HG02623 (cell line): ENCODE measurements at regions not wholly inside any gene's neighbourhood (a gene's known extent, or its start where the extent isn't known, plus 50 kb on each side); places are given as distances from the start of the nearest gene placed in this dataset.
"Not testable (repeated sequence)": the region's sequence is repeated elsewhere in the genome, so short reads cannot be mapped to it uniquely, and the experiment has no call there.

Source experiments
- ATAC-seq: cut with Tn5 transposase; IDR thresholded peaks from one replicate; pipeline ENCODE4 v1.9.1; 2021; ENCODE audit warnings: moderate library complexity; ENCODE audit not compliant: unreplicated experiment

DNA sequence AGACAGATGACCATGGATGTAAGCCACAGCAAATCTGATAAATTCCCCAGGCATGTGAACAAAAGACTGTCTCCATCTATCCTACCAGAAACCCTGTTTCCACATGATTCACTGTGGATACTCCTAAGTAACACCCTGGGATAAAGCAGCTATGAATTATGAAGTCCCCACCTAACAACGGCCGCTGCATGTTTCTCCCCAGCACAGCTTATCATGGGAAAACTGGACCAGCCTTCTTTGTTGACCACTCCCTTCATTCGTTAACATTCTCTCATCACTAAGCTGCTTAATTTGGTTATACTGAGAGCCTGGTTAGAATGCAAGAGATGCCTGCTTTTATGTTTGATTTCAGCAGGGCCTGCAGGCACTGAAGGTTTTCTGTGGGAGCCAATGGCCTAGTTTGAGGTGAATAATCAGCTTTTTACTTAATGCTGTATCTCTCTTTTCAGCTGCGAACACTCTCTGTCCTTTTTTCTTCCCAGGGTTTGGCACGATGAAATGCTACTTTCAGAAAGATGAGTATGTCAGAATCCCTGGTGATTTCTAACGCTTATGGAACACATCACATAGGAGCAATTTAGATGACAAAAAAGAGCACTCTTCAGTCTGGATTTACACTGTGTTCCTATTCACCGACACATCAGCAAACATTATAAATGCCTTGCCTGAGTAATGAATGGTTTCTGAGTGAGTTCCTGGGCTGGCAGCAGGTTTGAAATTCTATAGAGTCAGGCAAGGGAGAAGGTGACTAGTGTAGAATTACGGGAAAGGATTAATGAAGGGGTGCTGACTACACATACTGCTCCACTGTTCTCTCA lies 318.4 kb upstream of the ZNF608 start:
- ATAC-seq: no peak

GRCh38 chr5:125065741-125066140 lies 319.3 kb upstream of the ZNF608 start:
- ATAC-seq: no peak

DNA sequence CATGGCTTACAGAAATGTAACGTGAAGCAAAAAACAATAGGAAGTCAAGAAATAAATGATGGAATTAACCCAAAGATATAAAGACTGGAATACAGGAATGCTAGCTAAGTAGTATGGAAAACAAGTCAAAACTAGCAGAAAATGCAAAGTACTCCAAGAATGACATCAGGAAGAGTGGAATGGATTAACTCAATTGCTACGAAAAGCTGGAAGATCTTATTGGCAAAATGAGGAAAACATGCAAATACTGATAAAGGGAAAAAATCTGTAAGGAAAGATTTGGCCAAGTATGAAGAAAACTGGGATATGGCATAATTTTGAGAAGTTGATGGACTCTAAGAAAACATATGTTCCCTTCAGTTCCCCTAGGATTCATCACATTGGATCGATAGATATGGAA lies 324.5 kb upstream of the ZNF608 start:
- ATAC-seq: no peak

- no peak for ATAC-seq
Measured at GRCh38 chr5:125073090-125073489, 326.7 kb upstream of the ZNF608 start.

- no peak for ATAC-seq
Measured at GRCh38 chr5:125075567-125075966, 329.1 kb upstream of the ZNF608 start.

DNA sequence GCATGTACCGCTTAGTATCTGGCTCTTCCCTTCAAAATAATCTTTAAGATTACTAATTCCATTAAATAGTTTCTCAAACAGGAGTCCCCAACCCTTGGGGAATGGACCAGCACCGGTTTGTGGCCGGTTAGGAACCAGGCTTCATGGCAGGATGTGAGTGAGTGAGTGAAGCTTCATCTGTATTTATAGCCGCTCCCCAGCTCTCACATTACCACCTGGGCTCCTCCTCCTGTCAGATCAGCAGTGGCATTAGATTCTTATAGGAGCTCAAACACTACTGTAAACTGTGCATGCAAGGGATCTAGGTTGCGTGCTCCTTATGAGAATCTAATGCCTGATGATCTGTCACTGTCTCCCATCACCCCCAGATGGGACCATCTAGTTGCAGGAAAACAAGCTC lies 332.6 kb upstream of the ZNF608 start:
- not testable (repeated sequence) for ATAC-seq

- no peak for ATAC-seq
Measured at GRCh38 chr5:125081101-125081500, 334.7 kb upstream of the ZNF608 start.

GRCh38 chr5:125083981-125084380 lies 337.5 kb upstream of the ZNF608 start:
- ATAC-seq: no peak

DNA sequence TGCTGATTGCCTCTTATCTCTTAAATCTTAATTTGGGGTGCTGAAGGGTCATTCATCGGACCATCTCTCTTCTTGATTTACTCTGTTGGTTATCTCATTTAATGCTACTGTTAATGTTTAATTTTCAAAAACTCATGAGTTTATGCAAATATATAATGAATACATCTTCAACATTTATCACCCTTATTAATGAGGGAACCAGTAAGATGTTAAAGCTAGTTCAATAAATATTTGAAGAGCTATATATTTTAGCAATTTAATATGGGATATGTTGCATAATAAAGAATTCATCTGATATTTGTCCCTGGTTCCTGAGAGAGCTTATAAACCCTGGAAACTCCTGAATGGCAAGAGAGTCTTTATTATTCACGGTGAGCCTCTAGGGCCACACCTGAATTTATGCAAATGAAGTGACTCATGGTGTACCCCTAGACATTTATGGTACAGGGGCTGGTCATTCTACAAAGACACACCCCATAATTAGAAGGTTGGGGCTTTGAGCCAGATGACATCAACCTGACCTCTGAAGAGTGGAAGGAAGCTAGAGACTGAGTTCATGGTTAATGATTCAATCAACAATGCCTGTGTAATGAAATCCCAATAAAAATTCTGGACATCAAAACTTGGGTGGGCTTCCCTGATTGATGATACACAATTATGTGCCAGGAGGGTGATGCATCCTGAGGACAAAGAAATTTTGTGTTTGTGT lies 339.5 kb upstream of the ZNF608 start:
- no peak for ATAC-seq

- no peak for ATAC-seq
Measured at GRCh38 chr5:125088522-125089105, 342.2 kb upstream of the ZNF608 start.

GRCh38 chr5:125092138-125092537 lies 345.7 kb upstream of the ZNF608 start:
- not testable (repeated sequence) for ATAC-seq

- ATAC-seq: no peak
Measured at GRCh38 chr5:125093776-125094175, 347.3 kb upstream of the ZNF608 start.

DNA sequence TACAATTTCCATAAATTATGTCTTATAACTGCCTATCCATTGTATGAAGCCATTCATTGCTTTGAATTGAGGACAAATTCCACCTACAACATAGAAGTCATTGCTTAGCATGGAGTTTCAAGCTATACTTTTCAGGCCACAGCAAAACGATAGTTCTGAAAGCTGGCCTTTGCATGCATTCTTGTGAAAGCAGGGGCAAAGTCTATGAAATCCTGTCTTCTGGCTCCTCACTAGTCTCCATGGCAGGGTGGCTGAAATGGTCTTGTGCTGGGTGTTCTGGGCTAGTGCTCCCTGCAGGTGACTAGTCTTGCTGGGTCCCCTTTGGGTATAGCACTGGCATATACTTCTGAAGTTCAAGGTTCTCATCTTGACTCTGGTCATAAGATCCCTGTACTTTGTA lies 353.9 kb upstream of the ZNF608 start:
- no peak for ATAC-seq

- ATAC-seq: no peak
Measured at GRCh38 chr5:125100951-125101350, 354.5 kb upstream of the ZNF608 start.

GRCh38 chr5:125103459-125103858 lies 357.0 kb upstream of the ZNF608 start:
- ATAC-seq: no peak

GRCh38 chr5:125106271-125106670 lies 359.8 kb upstream of the ZNF608 start:
- no peak for ATAC-seq

DNA sequence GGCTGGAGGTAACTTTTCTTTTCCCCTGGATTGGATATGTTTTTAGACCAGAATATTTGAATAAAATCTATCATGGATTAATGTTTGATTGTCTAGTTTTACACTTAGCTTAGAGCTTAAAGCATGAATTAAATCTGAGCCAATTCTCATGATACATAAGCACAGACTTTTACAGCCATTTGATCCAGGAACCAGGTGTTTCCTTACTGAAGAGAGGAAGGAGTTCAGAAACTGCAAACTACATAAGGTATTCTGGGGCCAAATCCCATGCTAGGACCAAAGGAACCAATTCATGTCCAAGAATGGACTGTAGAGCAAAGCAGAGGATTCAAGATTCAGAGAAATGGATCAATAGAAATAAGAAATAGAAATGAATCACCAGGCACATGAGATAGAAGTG lies 360.4 kb upstream of the ZNF608 start:
- ATAC-seq: no peak

GRCh38 chr5:125109293-125109692 lies 362.9 kb upstream of the ZNF608 start:
- no peak for ATAC-seq

GRCh38 chr5:125109816-125110215 lies 363.4 kb upstream of the ZNF608 start:
- no peak for ATAC-seq

GRCh38 chr5:125112196-125112595 lies 365.8 kb upstream of the ZNF608 start:
- no peak for ATAC-seq

DNA sequence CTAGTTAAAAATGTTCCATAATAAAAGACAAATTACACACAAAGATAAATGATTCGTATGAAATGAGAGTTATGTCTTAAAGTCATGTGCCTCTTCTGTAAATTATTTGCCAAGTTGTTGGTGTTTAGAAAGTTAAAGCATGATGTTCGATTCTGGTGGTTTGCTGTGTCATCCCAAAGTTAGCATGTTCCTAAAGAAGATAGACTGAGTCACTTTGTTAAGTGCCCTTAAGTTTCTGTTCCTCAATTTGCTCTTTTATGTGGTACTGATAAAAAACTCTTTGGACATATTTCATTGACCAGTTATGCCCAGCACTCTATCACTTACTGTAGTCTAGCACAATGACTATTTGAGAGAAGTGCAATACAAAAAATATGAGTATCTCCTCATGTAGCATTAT lies 366.9 kb upstream of the ZNF608 start:
- ATAC-seq: no peak

DNA sequence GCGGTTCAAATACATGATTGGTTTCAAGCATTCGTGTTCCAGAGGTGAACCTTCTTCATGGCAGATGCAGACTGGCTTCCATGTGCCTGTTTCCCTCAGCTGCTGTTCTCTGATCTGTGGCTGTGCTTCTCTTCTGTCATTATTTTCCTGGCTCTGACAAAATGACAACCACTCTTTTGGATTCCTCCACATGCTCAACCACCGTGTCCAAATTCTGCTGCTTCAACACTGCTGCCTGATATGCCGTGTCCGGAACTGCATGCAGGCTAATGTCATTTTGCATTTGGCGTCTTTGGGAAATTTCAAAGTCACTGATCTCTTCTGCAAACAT lies 368.7 kb upstream of the ZNF608 start:
- ATAC-seq: no peak
